HG03066 (cell line): ENCODE measurements at regions not wholly inside any gene's neighbourhood (a gene's known extent, or its start where the extent isn't known, plus 50 kb on each side); places are given as distances from the start of the nearest gene placed in this dataset.
"Not testable (repeated sequence)": the region's sequence is repeated elsewhere in the genome, so short reads cannot be mapped to it uniquely, and the experiment has no call there.

ENCODE experiments used
- ATAC-seq: cut with Tn5 transposase; IDR thresholded peaks from one replicate; pipeline ENCODE4 v1.9.1; 2021; ENCODE audit warnings: low read depth; ENCODE audit not compliant: unreplicated experiment

DNA sequence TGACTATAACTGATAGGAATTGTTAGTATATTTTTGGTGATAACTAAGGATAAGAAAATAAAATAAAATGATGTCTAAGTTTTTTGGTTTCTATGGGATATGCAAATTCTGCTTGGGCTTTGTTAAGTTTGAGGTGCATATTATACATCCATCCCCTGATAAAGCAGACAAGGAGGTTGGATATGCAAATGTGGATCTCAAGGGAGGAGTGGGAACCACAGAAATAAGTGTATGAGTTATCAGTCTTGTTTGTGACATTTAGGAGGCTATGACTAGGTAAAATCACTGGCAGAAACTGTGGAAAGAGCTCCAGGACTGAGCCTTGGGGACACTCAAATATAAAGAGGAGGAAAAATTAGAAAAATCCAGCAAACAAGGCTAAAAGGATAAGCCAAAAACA is 719.4 kb downstream of the RERGL start:
- no peak for ATAC-seq

DNA sequence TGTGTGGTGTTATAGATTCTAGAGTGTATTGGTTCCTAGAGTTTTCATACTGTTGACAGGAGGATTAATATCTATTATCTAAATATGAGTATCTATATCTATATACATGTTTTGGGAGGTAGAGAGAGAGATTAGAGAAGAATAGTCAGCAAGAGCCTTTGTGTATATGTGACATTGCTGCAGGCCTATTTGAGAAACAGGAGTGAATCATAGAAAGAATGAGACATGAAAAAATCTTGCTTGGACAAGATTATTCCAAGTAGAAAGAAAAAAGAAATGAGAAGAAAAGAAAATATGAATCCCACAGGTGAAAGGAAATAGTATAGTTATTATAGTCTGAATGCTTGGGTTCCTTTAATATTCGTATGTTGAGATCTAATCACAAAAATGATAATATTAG is 720.4 kb downstream of the RERGL start:
- ATAC-seq, result no peak

DNA sequence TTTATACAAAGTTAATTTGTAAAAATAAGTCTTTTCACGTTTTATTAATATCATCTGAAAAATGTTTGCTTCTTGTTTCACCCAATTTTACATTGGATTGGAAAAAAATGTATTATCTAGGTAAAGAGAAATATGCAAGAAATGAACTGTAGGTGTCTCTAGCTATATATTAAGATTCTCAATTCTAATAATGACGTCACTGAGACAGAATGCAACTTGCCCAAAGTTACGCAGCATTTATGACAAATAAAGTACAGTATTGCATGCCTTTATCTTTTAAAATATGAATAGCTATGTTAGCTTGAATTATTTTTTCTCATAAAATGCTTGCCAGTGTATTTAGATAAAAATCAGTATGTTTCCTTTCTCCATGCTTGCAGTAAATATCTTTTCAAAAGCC is 728.8 kb downstream of the RERGL start:
- ATAC-seq, result no peak

DNA sequence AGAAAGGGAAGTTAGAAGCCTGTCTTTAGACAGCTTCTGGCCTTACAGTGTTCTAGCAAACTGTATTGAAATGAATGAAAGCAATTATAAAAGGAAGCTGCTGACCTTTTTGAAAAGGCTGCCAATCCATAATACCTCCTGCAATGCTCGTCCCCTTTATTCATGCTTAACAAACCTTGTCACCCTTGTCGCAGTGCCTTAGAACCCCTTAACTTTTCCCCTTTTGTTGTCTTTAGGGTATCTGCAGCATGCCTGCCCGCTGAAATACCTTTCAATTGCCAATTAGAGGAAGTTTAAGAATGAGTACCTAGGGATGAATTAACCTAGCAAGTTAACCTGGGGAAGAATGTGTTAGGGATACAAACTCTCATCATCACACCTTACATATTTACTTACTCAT is 731.2 kb downstream of the RERGL start:
- ATAC-seq, result no peak

DNA sequence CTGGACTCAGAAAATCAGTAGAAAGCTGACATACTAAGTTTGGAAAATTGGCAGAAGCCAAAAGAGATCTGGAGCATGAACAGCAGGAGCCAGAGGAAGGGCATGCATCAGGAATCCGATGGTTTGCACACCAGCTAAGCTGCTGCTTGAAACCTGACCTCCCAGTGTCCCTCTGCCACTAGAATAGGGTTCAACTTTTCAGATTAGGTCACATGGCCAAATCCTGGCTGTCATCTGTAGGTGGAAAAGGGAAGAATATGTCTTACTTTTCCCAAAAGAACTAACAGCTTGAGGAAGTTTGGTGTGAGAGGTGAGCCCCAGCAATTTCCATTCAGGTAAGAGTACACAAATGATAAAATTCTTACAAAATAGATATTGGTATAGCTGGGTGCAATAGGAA is 732.6 kb downstream of the RERGL start:
- ATAC-seq, result no peak

DNA sequence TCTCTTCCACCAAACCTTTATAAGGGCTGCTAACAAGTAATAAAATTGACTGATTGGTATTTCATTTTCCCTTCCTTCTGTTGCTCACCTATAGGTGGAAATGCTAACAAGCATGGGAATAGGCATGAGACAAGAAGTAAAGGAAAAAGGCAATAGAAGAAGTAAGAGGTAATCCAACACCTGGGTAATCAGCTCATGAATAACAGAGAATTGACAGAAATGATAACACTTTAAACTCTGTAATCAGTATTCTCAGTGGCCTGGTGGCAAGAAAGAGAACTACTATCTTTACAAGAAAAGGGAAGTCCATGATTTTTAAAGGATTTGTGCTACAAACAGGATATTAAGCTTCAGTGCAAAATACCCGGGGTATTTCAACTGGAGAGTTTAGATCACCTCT is 737.8 kb downstream of the RERGL start:
- no peak for ATAC-seq

DNA sequence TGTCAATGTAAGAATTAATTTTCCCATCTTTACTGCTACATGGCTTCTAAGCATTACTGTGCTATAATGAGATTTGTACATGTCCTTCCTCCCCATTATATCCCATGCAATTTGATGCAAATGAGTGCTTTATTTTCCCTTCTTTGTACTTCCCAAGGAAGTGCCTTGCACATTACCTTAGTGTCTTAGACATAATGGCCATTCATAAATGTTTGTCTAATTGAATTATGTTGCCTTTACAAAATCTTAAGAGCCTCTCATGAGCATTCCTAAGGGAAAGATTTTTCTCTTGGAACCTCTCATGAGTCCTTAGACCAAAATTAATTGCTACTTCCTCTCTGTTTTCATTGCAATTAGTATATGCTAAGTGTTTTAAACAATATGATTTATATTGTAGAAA is 741.7 kb downstream of the RERGL start:
- no peak for ATAC-seq

DNA sequence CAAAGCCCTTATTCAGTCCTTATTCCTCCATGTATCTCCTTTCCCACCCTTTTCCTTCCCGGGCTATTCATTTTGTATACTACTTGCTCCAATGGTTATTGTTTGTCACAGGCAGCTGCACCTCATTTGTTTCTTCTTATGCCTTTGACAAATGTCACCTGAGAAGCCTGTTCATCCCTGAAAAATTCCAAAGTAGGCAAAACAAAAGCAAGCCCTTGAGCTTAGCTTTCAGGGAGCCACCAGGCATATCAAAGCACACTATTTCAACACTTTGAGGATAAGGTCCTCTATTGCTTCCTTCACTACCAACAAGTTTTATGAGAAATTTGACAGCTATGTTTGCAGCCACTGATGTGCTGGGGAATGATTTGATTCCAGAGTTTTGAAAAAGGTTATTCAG is 738.7 kb upstream of the LMO3 start:
- ATAC-seq, result no peak

DNA sequence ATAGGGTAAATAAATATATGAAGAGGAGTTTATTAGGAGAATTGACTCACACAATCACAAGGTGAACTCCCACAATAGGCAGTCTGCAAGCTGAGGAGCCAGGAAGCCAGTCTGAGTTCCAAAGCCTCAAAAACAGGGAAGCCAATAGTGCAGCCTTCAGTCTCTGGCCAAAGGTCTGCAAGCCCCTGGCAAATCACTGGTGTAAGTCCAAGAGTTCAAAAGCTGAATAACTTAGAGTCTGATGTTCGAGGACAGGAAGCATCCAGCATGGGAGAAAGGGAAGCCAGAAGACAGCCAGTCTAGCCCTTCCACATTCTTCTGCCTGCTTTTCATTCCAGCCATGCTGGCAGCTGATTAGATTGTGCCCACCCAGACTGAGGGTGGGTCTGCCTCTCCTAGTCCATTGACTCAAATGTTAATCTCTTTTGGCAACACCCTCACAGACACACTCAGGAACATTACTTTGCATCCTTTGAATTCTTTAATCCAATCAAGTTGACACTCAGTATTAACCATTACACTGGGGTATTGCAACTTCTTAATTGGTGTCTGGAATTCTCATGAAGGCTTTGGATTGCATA is 736.5 kb upstream of the LMO3 start:
- ATAC-seq, result no peak

DNA sequence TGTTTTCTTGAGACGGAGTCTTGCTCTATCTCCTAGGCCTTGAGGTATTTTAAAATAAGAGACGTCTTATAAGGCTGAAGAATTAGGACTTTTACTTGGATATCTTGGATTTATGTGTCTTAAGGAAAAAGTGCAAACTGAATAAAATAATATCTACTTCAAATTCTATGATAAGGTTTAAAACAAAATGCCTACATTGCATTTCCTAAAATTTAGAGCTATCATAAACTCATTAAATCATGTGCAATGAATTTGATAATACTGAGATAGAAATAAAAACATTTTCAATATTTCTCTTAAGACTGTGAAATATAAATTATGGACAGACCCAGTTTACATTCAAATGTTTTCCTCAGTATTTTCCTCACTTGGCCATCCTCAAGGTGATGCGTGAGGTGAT is 729.5 kb upstream of the LMO3 start:
- ATAC-seq, result no peak

DNA sequence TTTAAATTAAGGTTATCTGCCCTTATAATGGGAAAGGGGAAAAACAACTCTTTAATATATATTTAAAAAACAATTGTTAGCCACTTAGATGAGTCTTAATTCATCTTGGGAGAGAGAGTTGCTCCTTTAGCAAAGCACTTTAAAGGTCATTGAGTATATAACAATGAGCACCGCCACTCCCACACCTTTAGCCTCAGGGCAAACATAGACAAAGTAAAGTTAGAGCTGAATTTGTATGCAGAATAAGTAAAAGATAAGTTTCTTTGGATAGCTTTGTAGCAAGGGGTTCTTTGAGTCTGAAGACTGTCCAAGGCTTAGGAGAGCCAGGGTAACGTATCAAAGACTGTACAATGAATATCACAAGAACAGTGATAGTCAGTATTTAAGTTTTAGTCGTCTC is 728.8 kb upstream of the LMO3 start:
- no peak for ATAC-seq

DNA sequence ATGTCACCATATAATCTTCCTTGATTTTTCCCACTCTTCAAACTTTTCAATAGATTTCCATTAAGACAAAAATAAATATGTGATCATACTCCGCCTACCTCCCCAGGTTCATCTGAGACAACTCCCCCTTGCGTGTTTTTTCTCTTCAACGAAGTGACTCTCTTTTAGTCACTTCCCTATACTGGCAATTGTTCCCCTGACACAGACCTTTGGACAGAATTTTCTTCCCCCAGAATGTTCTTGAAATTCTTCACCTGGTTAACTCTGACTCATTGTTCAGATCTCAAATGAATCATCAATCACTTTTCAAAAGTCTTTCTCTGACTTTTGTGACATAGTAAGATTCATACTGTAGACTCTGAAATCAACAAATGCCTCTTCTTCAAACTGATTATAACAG is 727.3 kb upstream of the LMO3 start:
- no peak for ATAC-seq

DNA sequence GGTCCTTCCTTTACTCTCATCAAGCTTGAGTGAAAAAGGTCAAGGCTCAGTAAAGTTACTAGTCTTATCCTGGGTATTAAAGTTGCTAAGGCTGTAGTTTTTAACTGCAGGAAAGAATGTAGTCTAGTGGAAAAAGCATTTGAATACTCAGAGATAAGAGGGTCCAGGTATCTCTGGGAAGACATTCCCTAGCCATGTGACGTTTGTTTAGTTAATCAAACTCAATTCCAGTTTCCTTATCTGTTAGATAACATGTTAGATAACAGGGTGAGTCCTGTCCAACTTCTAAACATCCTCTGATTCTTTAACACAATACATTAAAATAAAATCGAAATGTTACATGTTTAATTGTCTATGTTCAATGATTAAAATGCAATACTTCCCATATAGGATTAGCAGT is 720.7 kb upstream of the LMO3 start:
- no peak for ATAC-seq

DNA sequence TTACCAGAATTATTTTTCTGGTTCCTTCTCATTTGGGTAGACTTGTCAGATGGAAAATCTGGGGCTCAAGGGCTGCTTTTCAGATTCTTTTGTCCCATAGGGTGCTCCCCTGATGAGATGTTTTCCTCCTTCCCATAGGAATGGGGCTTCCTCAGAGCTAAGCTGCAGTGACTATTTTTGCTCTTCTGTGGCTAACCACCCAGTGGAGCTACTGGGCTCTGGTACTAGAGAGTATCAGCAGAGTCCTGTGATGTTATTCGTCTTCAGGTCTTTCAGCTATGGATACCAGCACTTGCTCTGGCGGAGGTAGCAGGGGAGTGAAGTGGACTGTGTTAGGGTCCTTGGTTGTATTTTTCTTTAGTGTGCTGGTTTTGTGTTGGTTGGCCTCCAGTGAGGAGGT is 716.1 kb upstream of the LMO3 start:
- no peak for ATAC-seq

DNA sequence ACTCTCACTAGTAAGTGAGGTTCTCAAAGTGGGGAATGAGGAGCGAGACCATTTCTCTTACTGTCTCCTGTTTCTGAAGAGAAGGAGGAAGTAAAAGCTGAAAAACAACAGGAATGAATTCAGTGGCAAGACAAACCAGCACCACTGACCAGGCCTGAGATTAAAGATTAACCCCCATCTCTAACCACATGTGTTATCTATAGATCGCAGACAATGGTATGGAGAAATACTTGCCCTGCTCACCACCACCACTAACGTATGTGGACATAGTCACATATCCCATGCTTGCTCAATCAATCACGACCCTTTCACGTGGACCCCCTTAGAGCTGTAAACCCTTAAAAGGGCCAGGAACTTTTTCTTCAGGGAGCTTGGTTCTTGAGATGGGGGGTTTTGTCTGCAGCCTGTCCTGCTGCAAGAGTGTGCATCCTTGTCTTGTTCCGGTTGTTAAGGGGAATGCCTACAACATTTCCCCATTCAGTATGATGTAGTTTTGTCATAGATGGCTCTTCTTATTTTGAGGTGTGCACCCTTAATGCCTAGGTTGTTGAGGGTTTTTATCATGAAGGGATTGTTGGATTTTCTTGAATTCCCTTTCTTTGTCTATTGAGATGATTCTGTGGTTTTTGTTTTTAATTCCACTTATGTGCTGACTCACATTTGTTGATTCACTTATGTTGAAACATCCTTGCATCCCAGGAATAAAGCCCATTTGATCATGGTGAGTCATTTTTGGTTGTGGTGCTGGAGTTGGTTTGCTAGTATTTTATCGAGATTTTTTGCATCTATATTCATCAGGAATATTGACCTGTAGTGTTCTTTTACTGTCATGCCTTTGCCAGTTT is 698.8 kb upstream of the LMO3 start:
- ATAC-seq, result no peak

DNA sequence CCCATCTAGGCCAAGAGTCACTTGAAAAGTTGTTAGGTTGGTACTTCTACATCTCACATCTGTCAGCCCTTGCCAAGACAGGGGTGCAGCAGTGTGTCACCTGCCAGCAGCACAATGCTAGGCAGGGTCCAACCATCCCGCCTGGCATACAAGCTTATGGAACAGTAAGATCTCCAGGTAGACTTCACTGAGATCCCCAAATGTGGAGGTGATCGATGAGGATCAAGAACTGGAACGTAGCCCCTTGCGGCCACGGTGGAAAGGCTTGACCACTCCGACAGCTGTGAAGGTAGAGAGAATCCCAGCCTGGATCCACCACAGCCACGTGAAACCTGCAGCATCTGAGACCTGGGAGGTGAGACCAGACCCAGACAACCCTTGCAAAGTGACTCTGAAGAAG is 696.0 kb upstream of the LMO3 start:
- ATAC-seq, result no peak

DNA sequence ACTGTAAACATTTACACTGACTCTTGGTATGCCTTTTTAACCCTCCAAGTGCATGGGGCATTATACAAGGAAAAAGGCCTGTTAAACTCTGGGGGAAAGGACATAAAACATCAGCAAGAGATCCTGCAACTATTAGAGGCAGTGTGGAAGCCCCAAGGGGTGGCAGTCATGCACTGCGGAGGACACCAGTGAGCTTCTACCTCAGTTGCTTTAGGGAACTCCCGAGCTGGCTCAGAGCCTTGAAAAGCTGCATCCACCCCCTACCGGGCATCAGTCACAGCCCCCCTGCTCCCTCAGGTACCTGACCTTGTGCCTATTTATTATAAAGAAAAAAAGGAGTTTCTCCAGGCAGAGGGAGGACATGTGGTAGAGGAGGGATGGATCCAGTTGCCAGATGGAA is 695.6 kb upstream of the LMO3 start:
- ATAC-seq, result no peak

DNA sequence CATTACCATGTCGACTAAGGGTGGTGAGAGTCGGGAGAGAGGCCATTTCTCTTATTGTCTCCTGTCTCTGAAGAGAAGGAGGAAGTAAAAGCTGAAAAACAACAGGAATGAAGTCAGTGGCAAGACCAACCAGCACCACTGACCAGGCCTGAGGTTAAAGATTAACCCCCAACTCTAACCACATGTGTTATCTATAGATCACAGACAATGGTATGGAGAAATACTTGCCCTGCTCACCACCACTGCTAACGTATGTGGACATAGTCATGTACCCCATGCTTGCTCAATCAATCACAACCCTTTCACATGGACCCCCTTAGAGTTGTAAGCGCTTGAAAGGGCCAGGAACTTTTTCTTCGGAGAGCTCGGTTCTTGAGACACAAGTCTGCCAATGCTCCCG is 690.9 kb upstream of the LMO3 start:
- no peak for ATAC-seq

DNA sequence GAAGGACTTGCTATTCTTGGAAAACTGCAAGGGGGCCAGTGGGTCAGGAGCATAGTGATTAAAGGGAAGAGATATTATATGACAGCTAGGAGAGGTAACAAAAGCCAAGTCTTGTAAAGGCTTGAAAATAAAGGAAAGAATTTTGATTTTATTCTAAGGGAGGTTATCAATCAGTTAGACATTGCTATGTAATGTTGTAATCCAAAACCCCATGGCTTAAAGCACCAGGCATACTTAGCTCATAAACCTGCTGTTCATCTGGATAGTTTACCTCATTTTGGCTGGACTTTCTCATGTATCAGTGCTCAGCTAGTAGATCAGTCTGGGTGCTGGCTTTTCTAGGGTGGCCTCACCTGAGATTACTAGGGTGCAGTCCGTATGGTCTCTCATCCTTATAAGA is 680.9 kb upstream of the LMO3 start:
- no peak for ATAC-seq

DNA sequence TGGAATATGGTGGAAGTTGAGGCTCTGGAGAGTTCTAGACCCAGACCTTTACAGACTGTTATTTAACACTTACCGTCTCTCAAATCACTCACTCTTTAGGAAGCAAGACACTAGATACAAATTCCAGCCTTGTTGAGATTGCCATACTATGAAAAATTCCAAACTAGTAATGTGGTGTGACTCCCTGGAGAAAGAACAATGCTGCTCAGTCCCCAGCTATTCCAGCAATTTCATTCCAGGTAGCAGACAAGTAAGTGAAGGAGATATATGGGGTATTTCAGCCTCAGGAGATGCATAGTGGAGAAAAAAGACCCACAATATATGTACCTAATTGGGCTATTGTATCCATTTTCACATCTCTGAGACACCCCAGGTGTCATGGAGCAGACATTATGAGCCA is 678.9 kb upstream of the LMO3 start:
- ATAC-seq, result no peak

DNA sequence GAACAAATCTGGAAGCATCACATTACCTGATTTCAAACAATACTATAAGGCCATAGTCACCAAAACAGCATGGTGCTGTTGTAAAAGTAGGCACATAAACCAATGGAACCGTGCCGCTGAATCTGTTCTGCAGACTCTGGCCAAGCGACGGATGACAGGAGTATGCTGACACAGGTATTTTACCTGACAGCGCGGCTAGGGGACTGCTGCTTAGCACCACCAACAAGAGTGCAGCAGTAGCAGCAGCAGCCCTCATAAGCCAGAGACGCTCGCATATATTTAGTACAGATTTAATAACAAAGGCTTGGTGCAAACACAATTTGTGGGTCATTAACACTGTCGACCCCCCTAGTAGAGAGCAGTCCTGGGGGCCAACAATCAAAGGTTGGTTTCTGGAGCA is 677.6 kb upstream of the LMO3 start:
- no peak for ATAC-seq

DNA sequence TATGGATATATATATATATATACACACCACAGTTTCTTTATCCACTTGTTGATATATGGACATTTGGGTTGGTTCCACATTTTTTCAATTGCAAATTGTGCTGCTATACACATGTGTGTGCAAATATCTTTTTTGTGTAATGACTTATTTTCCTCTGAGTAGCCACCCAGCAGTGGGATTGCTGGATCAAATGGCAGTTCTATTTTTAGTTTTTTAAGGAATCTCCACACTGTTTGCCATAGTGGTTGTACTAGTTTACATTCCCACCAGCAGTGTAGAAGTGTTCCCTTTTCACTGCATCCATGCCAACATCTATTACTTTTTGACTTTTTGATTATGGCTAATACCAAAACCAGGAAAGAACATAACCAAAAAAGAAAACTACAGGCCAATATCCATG is 676.2 kb upstream of the LMO3 start:
- not testable (repeated sequence) for ATAC-seq

DNA sequence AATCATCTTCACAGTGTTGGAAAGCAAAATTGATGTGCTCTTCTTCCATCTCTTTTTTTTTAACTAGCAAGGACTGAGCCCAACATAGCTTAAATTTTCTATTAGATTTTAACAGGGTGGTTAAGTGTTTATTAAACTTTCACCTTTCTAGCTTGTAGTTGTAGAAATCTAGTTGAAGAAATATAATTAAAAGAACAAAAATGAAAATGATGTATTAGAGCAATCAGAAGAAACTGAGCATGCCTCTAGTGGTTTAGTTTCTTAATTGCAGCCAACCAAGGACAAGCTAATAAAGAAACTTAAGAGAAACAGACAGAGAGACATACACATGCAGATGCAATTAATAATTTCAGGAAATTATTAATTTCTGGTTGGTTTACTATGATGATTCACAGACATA is 673.0 kb upstream of the LMO3 start:
- no peak for ATAC-seq
